ENCODE measurements at regions not wholly inside any gene's neighbourhood (a gene's known extent, or its start where the extent isn't known, plus 50 kb on each side); places are given as distances from the start of the nearest gene placed in this dataset.

DNA sequence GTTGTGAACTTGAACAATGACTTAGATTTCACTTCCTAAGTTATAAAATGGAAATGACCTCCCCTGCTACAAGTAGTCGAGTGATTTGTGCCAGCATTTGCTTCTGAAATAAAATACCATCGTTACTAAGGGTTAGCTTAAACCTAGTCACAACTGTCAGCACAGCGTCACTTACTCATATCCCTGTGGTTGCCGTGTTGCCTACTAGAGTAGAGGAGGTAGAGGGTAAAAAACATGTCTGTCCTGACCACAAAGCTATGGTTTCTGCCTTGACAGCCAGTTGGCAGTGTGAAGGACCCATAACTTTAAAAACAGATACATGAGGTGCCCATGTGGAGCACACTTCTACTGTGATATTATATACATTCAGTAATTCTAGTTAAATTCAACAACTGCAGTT is 234.2 kb upstream of the RGS6 start:
- TF ChIP-seq POLR2AphosphoS5 (IDR thresholded peaks at IDR 0.05; ENCODE audit: low read depth, low read length) (no peak), FOXP2 (optimal IDR thresholded peaks at IDR 0.05; ENCODE audit: borderline replicate concordance, extremely low read depth, extremely low read length, insufficient read depth) (no peak), TAF1 (IDR thresholded peaks at IDR 0.05; ENCODE audit: borderline replicate concordance, insufficient read depth, low read length) (no peak), SIN3A (IDR thresholded peaks at IDR 0.05; ENCODE audit: borderline replicate concordance, insufficient read depth, low read length) (no peak)
- TF ChIP-seq, protein P1, sequence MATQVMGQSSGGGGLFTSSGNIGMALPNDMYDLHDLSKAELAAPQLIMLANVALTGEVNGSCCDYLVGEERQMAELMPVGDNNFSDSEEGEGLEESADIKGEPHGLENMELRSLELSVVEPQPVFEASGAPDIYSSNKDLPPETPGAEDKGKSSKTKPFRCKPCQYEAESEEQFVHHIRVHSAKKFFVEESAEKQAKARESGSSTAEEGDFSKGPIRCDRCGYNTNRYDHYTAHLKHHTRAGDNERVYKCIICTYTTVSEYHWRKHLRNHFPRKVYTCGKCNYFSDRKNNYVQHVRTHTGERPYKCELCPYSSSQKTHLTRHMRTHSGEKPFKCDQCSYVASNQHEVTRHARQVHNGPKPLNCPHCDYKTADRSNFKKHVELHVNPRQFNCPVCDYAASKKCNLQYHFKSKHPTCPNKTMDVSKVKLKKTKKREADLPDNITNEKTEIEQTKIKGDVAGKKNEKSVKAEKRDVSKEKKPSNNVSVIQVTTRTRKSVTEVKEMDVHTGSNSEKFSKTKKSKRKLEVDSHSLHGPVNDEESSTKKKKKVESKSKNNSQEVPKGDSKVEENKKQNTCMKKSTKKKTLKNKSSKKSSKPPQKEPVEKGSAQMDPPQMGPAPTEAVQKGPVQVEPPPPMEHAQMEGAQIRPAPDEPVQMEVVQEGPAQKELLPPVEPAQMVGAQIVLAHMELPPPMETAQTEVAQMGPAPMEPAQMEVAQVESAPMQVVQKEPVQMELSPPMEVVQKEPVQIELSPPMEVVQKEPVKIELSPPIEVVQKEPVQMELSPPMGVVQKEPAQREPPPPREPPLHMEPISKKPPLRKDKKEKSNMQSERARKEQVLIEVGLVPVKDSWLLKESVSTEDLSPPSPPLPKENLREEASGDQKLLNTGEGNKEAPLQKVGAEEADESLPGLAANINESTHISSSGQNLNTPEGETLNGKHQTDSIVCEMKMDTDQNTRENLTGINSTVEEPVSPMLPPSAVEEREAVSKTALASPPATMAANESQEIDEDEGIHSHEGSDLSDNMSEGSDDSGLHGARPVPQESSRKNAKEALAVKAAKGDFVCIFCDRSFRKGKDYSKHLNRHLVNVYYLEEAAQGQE (IDR thresholded peaks at IDR 0.05; ENCODE audit: insufficient read depth in 1 of 2, low read depth in 2 of 2, low read length in 2 of 2), result no peak

DNA sequence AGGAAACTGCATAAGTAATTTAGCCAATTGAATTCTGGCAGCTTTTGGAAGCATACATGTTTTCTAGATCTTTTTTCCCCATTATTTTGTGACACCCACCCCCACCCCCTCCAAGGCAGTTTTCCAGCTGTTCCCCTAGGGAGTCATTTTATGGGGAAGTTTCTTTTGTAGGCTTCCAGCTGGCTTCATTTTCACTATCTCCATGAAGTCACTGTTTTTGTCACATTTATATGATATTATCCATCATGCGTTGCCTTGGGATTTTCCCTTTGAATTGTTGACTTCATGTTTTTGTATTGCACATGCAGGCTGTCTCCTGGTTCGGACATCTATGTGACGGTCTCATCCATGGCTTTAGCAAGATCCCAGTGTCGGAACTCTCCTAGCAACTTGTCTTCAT is 233.6 kb upstream of the RGS6 start:
- TF ChIP-seq, protein P1 (IDR thresholded peaks at IDR 0.05; ENCODE audit: insufficient read depth in 1 of 2, low read depth in 2 of 2, low read length in 2 of 2), result no peak
- TF ChIP-seq SIN3A (IDR thresholded peaks at IDR 0.05; ENCODE audit: borderline replicate concordance, insufficient read depth, low read length) (no peak), FOXP2 (optimal IDR thresholded peaks at IDR 0.05; ENCODE audit: borderline replicate concordance, extremely low read depth, extremely low read length, insufficient read depth) (no peak), TAF1 (IDR thresholded peaks at IDR 0.05; ENCODE audit: borderline replicate concordance, insufficient read depth, low read length) (no peak), POLR2AphosphoS5 (IDR thresholded peaks at IDR 0.05; ENCODE audit: low read depth, low read length) (no peak)

DNA sequence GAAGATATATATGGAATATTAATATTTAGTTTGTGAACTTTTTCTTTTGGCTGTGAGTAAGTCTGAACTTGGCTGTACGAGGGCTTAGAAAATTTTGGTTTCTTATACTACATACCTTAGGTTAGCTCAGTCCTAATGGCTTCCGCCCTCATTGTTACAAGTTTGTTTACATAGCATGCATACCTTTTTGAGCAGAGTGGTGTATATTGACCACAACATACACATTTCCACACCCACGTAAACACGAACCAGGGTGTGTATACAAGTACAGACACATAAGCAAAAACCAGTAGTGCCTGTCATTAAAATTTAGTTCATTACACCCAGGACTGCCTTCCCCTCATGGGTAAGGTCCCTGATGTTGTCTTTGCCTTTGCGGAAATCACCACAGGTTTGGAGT is 230.2 kb upstream of the RGS6 start:
- no peak for TF ChIP-seq POLR2AphosphoS5 (IDR thresholded peaks at IDR 0.05; ENCODE audit: low read depth, low read length)
- TF ChIP-seq TAF1 (IDR thresholded peaks at IDR 0.05; ENCODE audit: borderline replicate concordance, insufficient read depth, low read length), result no peak
- no peak for TF ChIP-seq SIN3A (IDR thresholded peaks at IDR 0.05; ENCODE audit: borderline replicate concordance, insufficient read depth, low read length)
- TF ChIP-seq, protein P1 (IDR thresholded peaks at IDR 0.05; ENCODE audit: insufficient read depth in 1 of 2, low read depth in 2 of 2, low read length in 2 of 2), result no peak
- no peak for TF ChIP-seq FOXP2 (optimal IDR thresholded peaks at IDR 0.05; ENCODE audit: borderline replicate concordance, extremely low read depth, extremely low read length, insufficient read depth)

- TF ChIP-seq POLR2AphosphoS5 (IDR thresholded peaks at IDR 0.05; ENCODE audit: low read depth, low read length), result no peak
- TF ChIP-seq, protein P1 (IDR thresholded peaks at IDR 0.05; ENCODE audit: insufficient read depth in 1 of 2, low read depth in 2 of 2, low read length in 2 of 2), result no peak
- no peak for TF ChIP-seq FOXP2 (optimal IDR thresholded peaks at IDR 0.05; ENCODE audit: borderline replicate concordance, extremely low read depth, extremely low read length, insufficient read depth)
- no peak for TF ChIP-seq SIN3A (IDR thresholded peaks at IDR 0.05; ENCODE audit: borderline replicate concordance, insufficient read depth, low read length)
Measured at GRCh38 chr14:71702786-71703185, 229.4 kb upstream of the RGS6 start.

DNA sequence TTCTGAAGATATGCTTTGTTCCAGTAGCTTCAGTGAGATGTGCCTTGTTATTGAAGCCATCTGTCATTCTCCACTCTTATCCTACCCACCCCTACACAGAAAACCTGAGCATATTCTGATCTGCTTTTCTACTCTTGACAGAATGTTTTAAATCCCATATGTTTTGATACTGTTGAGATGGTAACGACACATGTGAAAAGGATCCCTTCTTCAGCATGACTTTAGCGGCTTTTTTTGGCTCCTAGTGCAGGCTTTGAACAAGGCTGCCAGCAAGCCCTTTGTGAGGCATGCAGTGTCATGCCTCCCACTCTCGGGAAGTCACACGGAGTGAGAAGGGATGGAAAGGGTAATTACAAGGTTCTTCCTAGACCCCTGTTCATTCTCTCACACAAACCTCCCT is 228.8 kb upstream of the RGS6 start:
- TF ChIP-seq TAF1 (IDR thresholded peaks at IDR 0.05; ENCODE audit: borderline replicate concordance, insufficient read depth, low read length) (no peak), FOXP2 (optimal IDR thresholded peaks at IDR 0.05; ENCODE audit: borderline replicate concordance, extremely low read depth, extremely low read length, insufficient read depth) (no peak), SIN3A (IDR thresholded peaks at IDR 0.05; ENCODE audit: borderline replicate concordance, insufficient read depth, low read length) (no peak), POLR2AphosphoS5 (IDR thresholded peaks at IDR 0.05; ENCODE audit: low read depth, low read length) (no peak)
- TF ChIP-seq, protein P1 (IDR thresholded peaks at IDR 0.05; ENCODE audit: insufficient read depth in 1 of 2, low read depth in 2 of 2, low read length in 2 of 2), result no peak
